Neural progenitor cell (in vitro differentiated cells): ENCODE measurements at regions not wholly inside any gene's neighbourhood (a gene's known extent, or its start where the extent isn't known, plus 50 kb on each side); places are given as distances from the start of the nearest gene placed in this dataset.

ENCODE experiments used
- DNase-seq: peaks from one replicate; pipeline ENCODE4 v3.0.0-alpha.2; 2016; ENCODE audit warnings: low spot score
- H2AFZ ChIP-seq: fragments of 200-600 bp; sonication (generic); replicated peaks from 2 replicates; pipeline ENCODE4 v1.6.1; 2016; ENCODE audit warnings: antibody characterized with exemption
- H3F3A ChIP-seq: fragments of 200-600 bp; sonication (generic); 2 replicates; pipeline ENCODE4 v1.6.1; 2016; ENCODE audit warnings: antibody characterized with exemption, low read depth
- H3K27ac ChIP-seq: fragments of 200-600 bp; sonication (generic); 2 replicates; pipeline ENCODE4 v1.5.1; 2016; ENCODE audit warnings: mild to moderate bottlenecking
- H3K27me3 ChIP-seq: fragments of 200-600 bp; sonication (generic); 2 replicates; pipeline ENCODE4 v1.6.1; 2016; ENCODE audit warnings: mild to moderate bottlenecking, moderate library complexity
- H3K36me3 ChIP-seq: fragments of 200-600 bp; sonication (generic); 2 replicates; pipeline ENCODE4 v1.5.1; 2016
- H3K4me1 ChIP-seq: fragments of 200-600 bp; sonication (generic); 2 replicates; pipeline ENCODE4 v1.6.1; 2016; ENCODE audit warnings: mixed run types
- H3K4me2 ChIP-seq: fragments of 200-600 bp; sonication (generic); 2 replicates; pipeline ENCODE4 v1.6.1; 2016
- H3K4me3 ChIP-seq: fragments of 200-600 bp; sonication (generic); 2 replicates; pipeline ENCODE4 v1.5.1; 2016
- H3K79me2 ChIP-seq: fragments of 200-600 bp; sonication (generic); 2 replicates; pipeline ENCODE4 v1.6.1; 2016; ENCODE audit warnings: low read depth
- H3K9ac ChIP-seq: fragments of 200-600 bp; sonication (generic); 2 replicates; pipeline ENCODE4 v1.6.1; 2016
- H3K9me3 ChIP-seq: fragments of 200-600 bp; sonication (generic); 2 replicates; pipeline ENCODE4 v1.5.1; 2016; ENCODE audit warnings: low read depth
- H4K20me1 ChIP-seq: fragments of 200-600 bp; sonication (generic); 2 replicates; pipeline ENCODE4 v1.6.1; 2016; ENCODE audit warnings: low read depth
- H3K27ac Mint-ChIP-seq: 3 replicates; pipeline ENCODE4 v1.8.0; 2021; ENCODE audit warnings: mixed read lengths
- H3K27me3 Mint-ChIP-seq: 2 replicates; pipeline ENCODE4 v1.8.0; 2022; ENCODE audit warnings: low read depth, mild to moderate bottlenecking, inconsistent platforms, moderate library complexity, mixed read lengths; ENCODE audit not compliant: insufficient read depth
- H3K36me3 Mint-ChIP-seq: 3 replicates; pipeline ENCODE4 v1.8.0; 2021; ENCODE audit warnings: mixed read lengths
- H3K4me1 Mint-ChIP-seq: 3 replicates; pipeline ENCODE4 v1.8.0; 2021; ENCODE audit warnings: mixed read lengths
- H3K4me3 Mint-ChIP-seq: 3 replicates; pipeline ENCODE4 v1.8.0; 2021; ENCODE audit warnings: mild to moderate bottlenecking, moderate library complexity, mixed read lengths
- H3K9me3 Mint-ChIP-seq: 3 replicates; pipeline ENCODE4 v1.8.0; 2020; ENCODE audit warnings: mixed read lengths
- EZH2 ChIP-seq: fragments of 200-600 bp; sonication (generic); IDR thresholded peaks from 2 replicates; pipeline ENCODE4 v1.6.1; 2017; ENCODE audit warnings: antibody characterized with exemption, mild to moderate bottlenecking, moderate library complexity
- EZH2phosphoT487 ChIP-seq: fragments of 200-600 bp; sonication (generic); IDR thresholded peaks from 2 replicates; pipeline ENCODE4 v1.6.1; 2017; ENCODE audit warnings: antibody characterized with exemption
- TF ChIP-seq, protein P1 (sequence below): fragments of 200-600 bp; sonication (generic); IDR thresholded peaks from 2 replicates; pipeline ENCODE4 v1.5.1; 2017; ENCODE audit warnings: antibody characterized with exemption, mild to moderate bottlenecking

DNA sequence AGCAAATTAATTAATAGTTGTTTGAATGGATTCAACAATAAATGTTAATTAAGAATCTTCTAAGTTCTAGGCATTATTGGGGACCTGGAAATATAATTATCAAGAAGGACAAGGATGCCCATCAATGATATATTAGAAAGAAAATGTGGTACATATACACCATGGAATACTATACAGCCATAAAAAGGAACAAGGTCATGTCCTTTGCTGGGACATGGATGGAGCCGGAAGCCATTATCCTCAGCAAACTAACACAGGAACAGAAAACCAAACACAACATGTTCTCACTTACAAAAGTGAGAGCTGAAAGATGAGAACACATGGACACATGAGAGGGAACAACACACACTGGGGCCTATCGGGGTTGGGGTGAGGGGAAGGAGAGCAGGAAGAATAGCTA is 141.4 kb upstream of the JUN start:
- TF ChIP-seq EZH2phosphoT487 (no peak), EZH2 (no peak)
- TF ChIP-seq, protein P1, sequence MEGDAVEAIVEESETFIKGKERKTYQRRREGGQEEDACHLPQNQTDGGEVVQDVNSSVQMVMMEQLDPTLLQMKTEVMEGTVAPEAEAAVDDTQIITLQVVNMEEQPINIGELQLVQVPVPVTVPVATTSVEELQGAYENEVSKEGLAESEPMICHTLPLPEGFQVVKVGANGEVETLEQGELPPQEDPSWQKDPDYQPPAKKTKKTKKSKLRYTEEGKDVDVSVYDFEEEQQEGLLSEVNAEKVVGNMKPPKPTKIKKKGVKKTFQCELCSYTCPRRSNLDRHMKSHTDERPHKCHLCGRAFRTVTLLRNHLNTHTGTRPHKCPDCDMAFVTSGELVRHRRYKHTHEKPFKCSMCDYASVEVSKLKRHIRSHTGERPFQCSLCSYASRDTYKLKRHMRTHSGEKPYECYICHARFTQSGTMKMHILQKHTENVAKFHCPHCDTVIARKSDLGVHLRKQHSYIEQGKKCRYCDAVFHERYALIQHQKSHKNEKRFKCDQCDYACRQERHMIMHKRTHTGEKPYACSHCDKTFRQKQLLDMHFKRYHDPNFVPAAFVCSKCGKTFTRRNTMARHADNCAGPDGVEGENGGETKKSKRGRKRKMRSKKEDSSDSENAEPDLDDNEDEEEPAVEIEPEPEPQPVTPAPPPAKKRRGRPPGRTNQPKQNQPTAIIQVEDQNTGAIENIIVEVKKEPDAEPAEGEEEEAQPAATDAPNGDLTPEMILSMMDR = no peak
- H3K4me1 Mint-ChIP-seq = no peaks in the 10 kb centered on the region

DNA sequence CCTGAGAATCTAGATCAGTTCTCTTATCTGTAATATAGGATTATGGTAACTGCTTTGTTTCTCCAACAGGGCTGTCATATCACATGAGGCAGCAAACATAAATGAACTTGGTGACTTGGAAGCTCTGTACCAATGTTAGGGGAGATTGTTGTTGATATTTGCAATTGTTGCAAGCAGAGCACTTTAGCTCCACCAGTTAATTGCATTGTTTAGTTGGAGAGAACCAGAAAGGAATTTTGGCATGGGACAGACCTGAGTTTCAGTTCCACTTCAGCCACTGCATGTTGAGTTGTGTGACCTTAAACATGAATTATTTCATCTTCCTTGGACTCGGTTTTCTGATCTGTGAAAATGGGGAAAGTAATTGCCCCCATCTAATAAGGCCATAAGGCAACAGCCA is 142.3 kb upstream of the JUN start:
- Mint-ChIP-seq H3K27me3 (peaks cover 7% of the 10 kb centered on the region), H3K4me3 (no peak overlapping the region), H3K36me3 (no peaks in the 10 kb centered on the region), H3K9me3 (no peaks in the 10 kb centered on the region), H3K27ac (no peak overlapping the region), H3K4me1 (no peaks in the 10 kb centered on the region)
- Histone ChIP-seq H3K79me2 (no peaks in the 10 kb centered on the region), H3F3A (no peaks in the 10 kb centered on the region), H3K4me1 (peaks cover 6% of the 10 kb centered on the region), H2AFZ (no peak overlapping the region), H3K36me3 (no peaks in the 10 kb centered on the region), H3K4me2 (no peak overlapping the region), H3K9ac (no peak overlapping the region), H4K20me1 (no peaks in the 10 kb centered on the region), H3K27me3 (no peaks in the 10 kb centered on the region), H3K4me3 (no peak overlapping the region), H3K27ac (no peak overlapping the region), H3K9me3 (no peaks in the 10 kb centered on the region)
- TF ChIP-seq, protein P1 = no peak
- TF ChIP-seq EZH2 = no peak
- TF ChIP-seq EZH2phosphoT487 = no peak
- no peak for DNase-seq

More for the DNA sequence above, 141.4 kb upstream of the JUN start:
- Mint-ChIP-seq H3K9me3 (no peaks in the 10 kb centered on the region), H3K4me3 (peak overlapping the region; percentile 41), H3K36me3 (no peaks in the 10 kb centered on the region), H3K27ac (no peak overlapping the region), H3K27me3 (peaks cover 6% of the 10 kb centered on the region)
- Histone ChIP-seq H3K4me3 (no peak overlapping the region), H3K27me3 (no peaks in the 10 kb centered on the region), H2AFZ (no peak overlapping the region), H3F3A (no peaks in the 10 kb centered on the region), H3K79me2 (no peaks in the 10 kb centered on the region), H3K4me1 (peaks cover 6% of the 10 kb centered on the region), H3K4me2 (no peak overlapping the region), H3K36me3 (no peaks in the 10 kb centered on the region), H3K9ac (no peak overlapping the region), H3K27ac (no peak overlapping the region), H3K9me3 (no peaks in the 10 kb centered on the region), H4K20me1 (no peaks in the 10 kb centered on the region)
- no peak for DNase-seq

DNA sequence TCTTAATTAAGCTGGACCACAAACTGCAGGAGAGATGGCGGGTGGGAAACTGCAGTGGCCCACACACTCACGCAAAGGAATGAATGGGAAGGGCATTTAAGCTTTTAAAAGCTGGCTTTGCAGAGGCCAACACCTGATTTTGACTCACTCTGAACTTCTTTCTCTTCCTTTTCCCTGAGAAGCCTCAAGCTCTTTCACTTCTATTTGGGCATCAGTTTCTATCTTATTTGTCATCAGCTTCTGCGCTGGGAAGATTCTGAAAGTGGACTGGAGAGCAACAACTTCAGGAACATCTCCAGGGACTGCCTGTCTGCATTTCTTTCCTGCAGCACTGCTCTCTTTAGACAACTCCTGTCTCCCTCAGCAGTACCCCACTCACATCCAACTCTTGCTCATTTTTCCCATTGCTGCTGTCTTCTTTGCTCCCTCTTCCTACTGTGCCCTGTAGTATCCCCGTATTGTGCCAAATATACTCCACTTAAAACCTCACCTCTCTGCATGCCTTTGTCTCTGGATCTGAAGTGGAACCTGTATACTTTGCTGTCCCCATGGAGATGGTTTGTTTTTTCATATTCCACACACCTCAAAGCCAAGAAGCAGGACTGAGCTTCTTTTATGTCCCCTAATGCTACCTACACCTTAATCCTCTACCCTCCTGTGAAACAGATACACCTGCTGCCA is 143.3 kb upstream of the JUN start:
- no peaks in the 10 kb centered on the region for H3K4me1 Mint-ChIP-seq
- Histone ChIP-seq H4K20me1 (no peaks in the 10 kb centered on the region), H3K36me3 (no peaks in the 10 kb centered on the region), H3K4me1 (peaks cover 6% of the 10 kb centered on the region), H3K9me3 (no peaks in the 10 kb centered on the region), H3K27ac (no peak overlapping the region), H3K4me3 (no peak overlapping the region), H3K9ac (no peak overlapping the region), H2AFZ (no peak overlapping the region), H3K79me2 (no peaks in the 10 kb centered on the region), H3K4me2 (no peak overlapping the region), H3F3A (no peaks in the 10 kb centered on the region), H3K27me3 (no peaks in the 10 kb centered on the region)
- H3K4me3 Mint-ChIP-seq = no peak overlapping the region
- H3K27me3 Mint-ChIP-seq = peaks cover 7% of the 10 kb centered on the region
- TF ChIP-seq EZH2 = no peak
- no peak for TF ChIP-seq EZH2phosphoT487
- TF ChIP-seq, protein P1 = no peak
- H3K27ac Mint-ChIP-seq = no peak overlapping the region
- no peaks in the 10 kb centered on the region for H3K9me3 Mint-ChIP-seq
- H3K36me3 Mint-ChIP-seq = no peaks in the 10 kb centered on the region
- DNase-seq = no peak
